Activated T-cell treated with anti-CD3 and anti-CD28 coated beads, Interleukin-2, amount 50 U/mL, for 24 hours (primary cell): ENCODE measurements at regions not wholly inside any gene's neighbourhood (a gene's known extent, or its start where the extent isn't known, plus 50 kb on each side); places are given as distances from the start of the nearest gene placed in this dataset.

ENCODE experiments used
- DNase-seq: peaks from one replicate; pipeline ENCODE4 v3.0.0-alpha.2; 2020
- H3K27ac Mint-ChIP-seq: 2 replicates; pipeline ENCODE4 v1.8.0; 2020; ENCODE audit warnings: mild to moderate bottlenecking, mixed read lengths
- H3K27me3 Mint-ChIP-seq: 2 replicates; pipeline ENCODE4 v1.8.0; 2020; ENCODE audit warnings: mixed read lengths
- H3K36me3 Mint-ChIP-seq: 2 replicates; pipeline ENCODE4 v1.8.0; 2020; ENCODE audit warnings: low read depth, mixed read lengths
- H3K4me1 Mint-ChIP-seq: 2 replicates; pipeline ENCODE4 v1.8.0; 2020; ENCODE audit warnings: low read depth, mixed read lengths
- H3K4me3 Mint-ChIP-seq: 2 replicates; pipeline ENCODE4 v1.8.0; 2020; ENCODE audit warnings: mild to moderate bottlenecking, moderate library complexity, mixed read lengths
- H3K9me3 Mint-ChIP-seq: 2 replicates; pipeline ENCODE4 v1.8.0; 2020; ENCODE audit warnings: mixed read lengths

DNA sequence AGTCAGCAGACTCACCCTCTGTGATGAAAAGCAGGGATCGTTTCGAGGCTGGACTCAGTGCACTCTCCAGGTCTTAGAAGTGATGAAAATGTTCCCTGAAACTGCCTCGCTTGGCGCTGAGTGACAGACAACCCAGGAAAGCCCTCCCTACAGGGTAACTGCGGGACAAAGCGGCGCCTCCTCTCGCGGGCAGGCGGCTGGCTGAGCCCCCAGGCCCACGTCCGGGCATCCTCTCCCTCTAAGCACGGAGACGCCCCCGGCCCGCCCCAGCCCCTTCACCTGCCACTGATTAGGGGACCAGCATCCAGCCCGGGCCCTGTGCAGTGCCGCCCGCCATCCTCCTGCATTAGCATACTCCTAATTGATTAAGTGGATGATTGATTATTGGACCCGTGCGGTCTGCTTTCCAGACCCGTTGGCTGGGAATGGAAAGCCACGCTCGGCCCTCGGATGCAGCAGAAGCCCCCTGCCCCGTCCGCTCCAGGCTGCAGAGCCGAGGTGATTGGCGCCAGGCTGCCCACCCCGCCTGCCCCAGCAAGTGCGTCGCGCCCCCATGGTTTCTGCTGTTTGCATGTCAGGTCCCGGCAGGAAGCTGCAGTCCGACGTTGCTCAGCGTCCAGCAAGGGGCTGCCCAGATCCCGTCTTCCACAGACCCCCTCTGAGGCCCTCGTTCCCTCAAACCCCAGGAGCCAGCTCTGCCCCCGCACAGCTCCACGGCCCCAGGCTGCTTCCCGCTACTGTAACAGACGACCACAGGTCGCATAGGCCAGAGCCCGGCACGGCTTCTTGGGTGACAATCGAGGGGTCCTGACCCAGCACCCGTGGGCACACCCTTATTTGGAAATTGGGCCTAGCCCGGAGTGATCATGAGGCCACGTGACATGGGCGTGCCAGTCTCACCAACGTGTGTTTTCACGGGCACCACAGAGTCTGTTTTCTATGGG is 131.6 kb downstream of the DLL1 start:
- Mint-ChIP-seq H3K9me3 (no peaks in the 10 kb centered on the region), H3K4me3 (no peak overlapping the region), H3K4me1 (peaks cover 4% of the 10 kb centered on the region), H3K27ac (no peak overlapping the region), H3K27me3 (no peaks in the 10 kb centered on the region), H3K36me3 (no peaks in the 10 kb centered on the region)
- DNase-seq = no peak

DNA sequence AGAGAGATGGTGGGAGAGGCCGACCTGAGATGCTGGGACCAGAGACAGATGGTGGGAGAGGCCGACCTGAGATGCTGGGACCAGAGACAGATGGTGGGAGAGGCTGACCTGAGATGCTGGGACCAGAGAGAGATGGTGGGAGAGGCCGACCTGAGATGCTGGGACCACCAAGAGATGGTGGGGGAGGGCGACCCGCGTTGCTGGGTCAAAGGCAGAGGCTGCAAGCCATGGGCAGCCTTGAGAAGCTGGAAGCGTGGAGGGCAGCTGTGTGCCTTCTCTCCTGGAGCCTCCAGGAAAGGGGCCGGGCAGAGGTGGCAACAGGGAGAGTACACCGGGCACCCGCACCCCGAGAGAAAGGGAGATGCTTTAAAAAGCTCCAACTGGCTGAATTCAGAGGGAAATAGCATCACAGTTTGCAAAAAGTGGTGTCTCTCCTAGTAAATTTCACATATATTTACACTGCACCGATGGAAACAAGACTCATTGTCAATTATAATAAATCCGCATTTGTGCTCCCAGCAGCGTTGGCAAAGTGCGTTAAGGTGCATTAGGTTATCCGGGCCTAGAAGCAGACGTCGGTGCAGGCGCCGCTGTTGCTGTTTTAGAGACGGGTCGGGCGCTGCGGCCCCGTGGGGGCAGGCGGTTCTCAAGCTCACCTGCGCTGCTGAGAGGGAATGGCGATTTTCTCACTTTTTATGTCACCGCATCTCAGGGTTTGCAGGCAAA is 132.4 kb downstream of the DLL1 start:
- Mint-ChIP-seq H3K9me3 (no peaks in the 10 kb centered on the region), H3K27ac (no peak overlapping the region), H3K36me3 (no peaks in the 10 kb centered on the region), H3K27me3 (peaks cover 3% of the 10 kb centered on the region), H3K4me1 (peaks cover 4% of the 10 kb centered on the region), H3K4me3 (no peak overlapping the region)
- no peak for DNase-seq

DNA sequence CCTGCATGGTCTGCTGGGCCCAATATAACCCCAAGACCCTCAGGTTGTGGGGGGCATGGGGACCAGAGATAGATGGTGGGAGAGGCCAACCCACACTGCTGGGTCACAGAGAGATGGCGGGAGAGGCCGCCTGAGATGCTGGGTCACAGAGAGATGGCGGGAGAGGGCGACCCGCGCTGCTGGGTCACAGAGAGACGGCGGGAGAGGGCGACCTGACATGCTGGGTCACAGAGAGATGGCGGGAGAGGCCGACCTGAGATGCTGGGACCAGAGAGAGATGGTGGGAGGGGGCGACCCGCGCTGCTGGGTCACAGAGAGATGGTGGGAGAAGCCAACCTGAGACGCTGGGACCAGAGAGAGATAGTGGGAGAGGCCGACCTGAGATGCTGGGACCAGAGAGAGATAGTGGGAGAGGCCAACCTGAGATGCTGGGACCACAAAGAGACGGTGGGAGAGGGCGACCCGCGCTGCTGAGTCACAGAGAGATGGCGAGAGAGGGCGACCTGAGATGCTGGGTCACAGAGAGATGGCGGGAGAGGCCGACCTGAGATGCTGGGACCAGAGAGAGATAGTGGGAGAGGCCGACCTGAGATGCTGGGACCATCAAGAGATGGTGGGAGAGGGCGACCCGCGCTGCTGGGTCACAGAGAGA is 133.2 kb downstream of the DLL1 start:
- H3K27me3 Mint-ChIP-seq = peaks cover 9% of the 10 kb centered on the region
- no peaks in the 10 kb centered on the region for H3K36me3 Mint-ChIP-seq
- no peak for DNase-seq
- no peak overlapping the region for H3K27ac Mint-ChIP-seq
- no peak overlapping the region for H3K4me3 Mint-ChIP-seq
- peaks cover 2% of the 10 kb centered on the region for H3K4me1 Mint-ChIP-seq
- H3K9me3 Mint-ChIP-seq = no peaks in the 10 kb centered on the region

- Mint-ChIP-seq H3K9me3 (no peaks in the 10 kb centered on the region), H3K27ac (no peak overlapping the region), H3K4me1 (peaks cover 6% of the 10 kb centered on the region), H3K4me3 (no peak overlapping the region), H3K36me3 (no peaks in the 10 kb centered on the region), H3K27me3 (peaks cover 18% of the 10 kb centered on the region)
- DNase-seq = no peak
Observed at GRCh38 chr6:170156448-170157375, 134.2 kb downstream of the DLL1 start.

GRCh38 chr6:170155464-170156196 is 135.2 kb downstream of the DLL1 start:
- H3K27ac Mint-ChIP-seq = no peak overlapping the region
- no peaks in the 10 kb centered on the region for H3K9me3 Mint-ChIP-seq
- peaks cover 27% of the 10 kb centered on the region for H3K27me3 Mint-ChIP-seq
- no peak overlapping the region for H3K4me3 Mint-ChIP-seq
- DNase-seq = no peak
- peaks cover 6% of the 10 kb centered on the region for H3K4me1 Mint-ChIP-seq
- no peaks in the 10 kb centered on the region for H3K36me3 Mint-ChIP-seq

DNA sequence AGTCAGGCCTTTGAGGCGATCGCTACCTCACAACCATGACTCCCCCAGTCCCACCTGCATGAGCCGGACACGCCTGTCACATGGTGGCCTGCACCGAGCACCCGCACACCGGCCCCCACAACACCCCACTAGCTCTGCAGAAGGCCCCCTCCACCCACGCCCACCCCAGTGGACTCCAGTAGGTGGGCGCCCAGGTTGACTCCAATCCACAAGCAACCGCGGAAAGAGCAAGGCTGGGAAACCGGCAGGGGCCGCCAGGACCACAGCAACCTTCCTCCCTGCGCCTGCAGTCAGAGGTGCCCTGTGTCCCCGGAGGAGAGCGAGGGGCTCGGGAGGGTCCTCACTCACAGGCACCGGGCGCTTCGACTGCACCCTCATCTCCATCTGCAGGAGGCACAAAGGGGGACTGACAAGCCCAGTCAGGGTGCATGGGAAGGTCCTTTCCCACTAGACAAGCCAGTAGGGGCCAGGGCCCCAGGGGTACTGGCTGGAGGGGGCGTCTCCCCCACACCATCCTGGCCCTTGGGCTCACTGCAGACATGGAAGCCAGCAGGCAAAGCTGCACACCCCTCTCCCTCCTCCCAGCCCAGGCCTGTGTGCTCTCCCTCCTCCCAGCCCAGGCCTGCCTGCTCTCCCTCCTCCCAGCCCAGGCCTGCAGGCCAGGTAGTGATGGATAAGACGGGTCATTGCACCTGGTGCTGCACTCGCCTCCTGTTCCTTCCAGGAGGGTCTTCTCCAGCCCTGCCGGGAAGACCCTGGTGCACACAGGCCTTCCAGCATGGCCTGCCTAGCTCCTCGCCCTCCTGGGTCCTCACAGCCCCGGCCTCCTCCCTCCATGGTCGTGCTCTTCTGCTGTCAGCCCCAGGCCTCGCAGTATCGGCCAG is 137.2 kb downstream of the DLL1 start:
- H3K27me3 Mint-ChIP-seq = peaks cover 38% of the 10 kb centered on the region
- H3K27ac Mint-ChIP-seq = no peak overlapping the region
- H3K4me3 Mint-ChIP-seq = no peak overlapping the region
- no peaks in the 10 kb centered on the region for H3K36me3 Mint-ChIP-seq
- DNase-seq = no peak
- peaks cover 16% of the 10 kb centered on the region for H3K4me1 Mint-ChIP-seq
- no peaks in the 10 kb centered on the region for H3K9me3 Mint-ChIP-seq

DNA sequence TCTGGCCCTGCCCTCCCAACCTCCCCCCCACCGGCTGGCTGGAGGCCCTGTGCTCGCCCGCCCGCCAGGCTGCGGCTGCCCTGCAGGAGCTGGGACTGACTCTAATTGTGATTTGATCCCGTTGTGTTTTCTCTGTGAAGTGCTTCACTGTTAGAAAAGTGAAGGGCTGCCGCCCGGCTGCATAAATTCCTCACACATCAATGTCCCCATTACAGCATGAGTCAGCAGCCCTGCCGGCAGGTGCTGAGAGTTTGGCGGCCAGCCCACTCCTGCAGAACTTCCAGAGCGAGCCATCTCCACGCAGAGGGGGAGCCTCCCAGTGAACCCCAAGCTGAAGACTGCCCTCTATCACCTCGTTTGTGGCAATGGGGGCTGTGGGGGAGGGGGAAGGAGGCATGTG is 137.9 kb downstream of the DLL1 start:
- Mint-ChIP-seq H3K4me1 (peaks cover 23% of the 10 kb centered on the region), H3K4me3 (no peak overlapping the region), H3K27ac (no peak overlapping the region), H3K27me3 (peaks cover 38% of the 10 kb centered on the region), H3K36me3 (no peaks in the 10 kb centered on the region), H3K9me3 (no peaks in the 10 kb centered on the region)
- DNase-seq = no peak

DNA sequence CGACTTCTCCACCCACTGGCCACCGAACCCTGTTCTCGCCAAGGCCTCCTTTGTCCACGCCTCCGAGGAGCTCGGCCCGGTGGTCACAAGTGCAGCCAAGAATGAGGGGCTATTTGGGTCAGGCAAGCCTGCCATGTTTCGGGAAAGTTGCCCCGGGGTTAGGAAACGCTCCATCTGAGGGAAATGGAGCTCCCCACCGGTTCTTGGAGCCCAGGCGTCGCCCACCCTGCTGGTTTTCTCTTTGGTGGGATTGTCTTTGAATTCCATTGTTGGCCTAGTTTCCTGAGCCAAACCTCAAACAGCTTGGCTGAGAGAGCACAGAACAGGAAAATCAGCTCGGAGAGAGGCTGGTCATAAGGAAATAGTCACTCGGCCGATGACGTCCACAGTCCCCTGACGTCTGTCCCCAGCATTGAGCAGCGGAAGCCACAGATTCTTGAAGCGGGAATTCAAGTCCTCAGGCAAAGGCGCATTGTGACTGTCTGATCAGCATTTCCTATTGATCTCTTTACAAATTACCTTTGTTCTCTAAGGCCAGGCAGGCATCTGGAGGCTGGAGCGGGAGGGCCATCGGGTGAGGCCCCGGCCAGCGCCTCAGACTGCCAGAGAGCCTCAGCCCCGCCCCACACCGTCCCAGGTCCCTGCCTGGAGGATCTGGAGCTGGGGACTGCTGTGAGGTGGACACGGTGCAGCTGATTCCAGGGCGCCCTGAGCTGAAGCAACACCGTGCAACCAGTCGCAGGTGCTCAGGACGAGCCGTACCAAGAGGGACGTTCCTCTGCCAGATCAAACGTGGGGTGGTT is 138.6 kb downstream of the DLL1 start:
- H3K27ac Mint-ChIP-seq = no peak overlapping the region
- DNase-seq = no peak
- H3K9me3 Mint-ChIP-seq = no peaks in the 10 kb centered on the region
- no peaks in the 10 kb centered on the region for H3K36me3 Mint-ChIP-seq
- H3K4me3 Mint-ChIP-seq = no peak overlapping the region
- peaks cover 29% of the 10 kb centered on the region for H3K4me1 Mint-ChIP-seq
- H3K27me3 Mint-ChIP-seq = peaks cover 38% of the 10 kb centered on the region

- Mint-ChIP-seq H3K36me3 (no peaks in the 10 kb centered on the region), H3K27ac (no peak overlapping the region), H3K9me3 (no peaks in the 10 kb centered on the region), H3K4me3 (no peak overlapping the region), H3K27me3 (peaks cover 38% of the 10 kb centered on the region), H3K4me1 (peaks cover 35% of the 10 kb centered on the region)
- no peak for DNase-seq
Observed at GRCh38 chr6:170151804-170152123, 139.1 kb downstream of the DLL1 start.

- Mint-ChIP-seq H3K27me3 (peaks cover 38% of the 10 kb centered on the region), H3K4me3 (no peak overlapping the region), H3K4me1 (peaks cover 39% of the 10 kb centered on the region), H3K27ac (no peak overlapping the region), H3K9me3 (no peaks in the 10 kb centered on the region), H3K36me3 (no peaks in the 10 kb centered on the region)
- DNase-seq = no peak
Observed at GRCh38 chr6:170151321-170151771, 139.5 kb downstream of the DLL1 start.

- Mint-ChIP-seq H3K36me3 (no peaks in the 10 kb centered on the region), H3K4me1 (peaks cover 42% of the 10 kb centered on the region), H3K4me3 (no peak overlapping the region), H3K27me3 (peaks cover 38% of the 10 kb centered on the region), H3K27ac (no peak overlapping the region), H3K9me3 (no peaks in the 10 kb centered on the region)
- DNase-seq = no peak
Observed at GRCh38 chr6:170150590-170150945, 140.3 kb downstream of the DLL1 start.
